ENCODE measurements at regions not wholly inside any gene's neighbourhood (a gene's known extent, or its start where the extent isn't known, plus 50 kb on each side); places are given as distances from the start of the nearest gene placed in this dataset.

GRCh38 chr9:108463932-108464606, 391.7 kb downstream of the ACTL7B start:
- H2AFZ ChIP-seq (ENCODE audit: low read length), result no peak overlapping the region
- no peaks in the 10 kb centered on the region for H3K9me2 ChIP-seq (replicated peaks; ENCODE audit: low read depth, low read length)
- H3K36me3 ChIP-seq (ENCODE audit: insufficient read depth, low read length), result no peaks in the 10 kb centered on the region
- H3K4me1 ChIP-seq (ENCODE audit: insufficient read depth, low read length, poor library complexity, severe bottlenecking), result no peaks in the 10 kb centered on the region
- TF ChIP-seq CTCF (conservative IDR thresholded peaks at IDR 0.05; ENCODE audit: low read length) (no peak), EZH2phosphoT487 (IDR thresholded peaks at IDR 0.05; ENCODE audit: borderline replicate concordance) (no peak)
- no peak overlapping the region for H3K4me2 ChIP-seq (ENCODE audit: low read depth, low read length, poor library complexity, severe bottlenecking)
- no peak overlapping the region for H3K4me3 ChIP-seq (ENCODE audit: low read length, poor library complexity, severe bottlenecking)
- no peaks in the 10 kb centered on the region for H3K9me3 ChIP-seq (ENCODE audit: insufficient read depth, low read depth, low read length)
- H3K9ac ChIP-seq (ENCODE audit: low read depth, low read length, poor library complexity, severe bottlenecking), result no peak overlapping the region
- no peaks in the 10 kb centered on the region for H4K20me1 ChIP-seq (ENCODE audit: insufficient read depth, low read length, poor library complexity, severe bottlenecking)
- no peaks in the 10 kb centered on the region for H3F3A ChIP-seq (ENCODE audit: low read depth)
- no peaks in the 10 kb centered on the region for H3K79me2 ChIP-seq (ENCODE audit: insufficient read depth, low read length)
- H3K27me3 ChIP-seq (ENCODE audit: insufficient read depth, low read length, poor library complexity, severe bottlenecking), result no peaks in the 10 kb centered on the region

- Histone ChIP-seq H3K4me2 (ENCODE audit: low read depth, low read length, poor library complexity, severe bottlenecking) (no peak overlapping the region), H3K79me2 (ENCODE audit: insufficient read depth, low read length) (no peaks in the 10 kb centered on the region), H3K9ac (ENCODE audit: low read depth, low read length, poor library complexity, severe bottlenecking) (no peak overlapping the region), H4K20me1 (ENCODE audit: insufficient read depth, low read length, poor library complexity, severe bottlenecking) (no peaks in the 10 kb centered on the region), H3K4me1 (ENCODE audit: insufficient read depth, low read length, poor library complexity, severe bottlenecking) (no peaks in the 10 kb centered on the region), H3K9me2 (replicated peaks; ENCODE audit: low read depth, low read length) (no peaks in the 10 kb centered on the region), H3K36me3 (ENCODE audit: insufficient read depth, low read length) (no peaks in the 10 kb centered on the region), H3K4me3 (ENCODE audit: low read length, poor library complexity, severe bottlenecking) (no peak overlapping the region), H2AFZ (ENCODE audit: low read length) (no peak overlapping the region), H3K27me3 (ENCODE audit: insufficient read depth, low read length, poor library complexity, severe bottlenecking) (no peaks in the 10 kb centered on the region), H3K9me3 (ENCODE audit: insufficient read depth, low read depth, low read length) (no peaks in the 10 kb centered on the region), H3F3A (ENCODE audit: low read depth) (no peaks in the 10 kb centered on the region)
- TF ChIP-seq EZH2phosphoT487 (IDR thresholded peaks at IDR 0.05; ENCODE audit: borderline replicate concordance), result no peak
- no peak for TF ChIP-seq CTCF (conservative IDR thresholded peaks at IDR 0.05; ENCODE audit: low read length)
These were observed 398.9 kb downstream of the ACTL7B start for GRCh38 chr9:108456903-108457302.

GRCh38 chr9:108445431-108446071, 410.2 kb downstream of the ACTL7B start:
- Histone ChIP-seq H3K9me3 (ENCODE audit: insufficient read depth, low read depth, low read length) (no peaks in the 10 kb centered on the region; the same call in 1 of the 2 replicates), H4K20me1 (ENCODE audit: insufficient read depth, low read length, poor library complexity, severe bottlenecking) (no peaks in the 10 kb centered on the region), H3K36me3 (ENCODE audit: insufficient read depth, low read length) (no peaks in the 10 kb centered on the region), H3K4me2 (ENCODE audit: low read depth, low read length, poor library complexity, severe bottlenecking) (no peak overlapping the region), H2AFZ (ENCODE audit: low read length) (no peak overlapping the region), H3K9ac (ENCODE audit: low read depth, low read length, poor library complexity, severe bottlenecking) (no peak overlapping the region), H3K79me2 (ENCODE audit: insufficient read depth, low read length) (no peaks in the 10 kb centered on the region), H3F3A (ENCODE audit: low read depth) (no peaks in the 10 kb centered on the region), H3K9me2 (replicated peaks; ENCODE audit: low read depth, low read length) (no peaks in the 10 kb centered on the region), H3K4me3 (ENCODE audit: low read length, poor library complexity, severe bottlenecking) (no peak overlapping the region), H3K4me1 (ENCODE audit: insufficient read depth, low read length, poor library complexity, severe bottlenecking) (no peaks in the 10 kb centered on the region), H3K27me3 (ENCODE audit: insufficient read depth, low read length, poor library complexity, severe bottlenecking) (no peaks in the 10 kb centered on the region)
- no peak for TF ChIP-seq EZH2phosphoT487 (IDR thresholded peaks at IDR 0.05; ENCODE audit: borderline replicate concordance)
- TF ChIP-seq CTCF (conservative IDR thresholded peaks at IDR 0.05; ENCODE audit: low read length), result no peak

All from Loucy (cell line).